MM.1S (cell line): ENCODE measurements at regions not wholly inside any gene's neighbourhood (a gene's known extent, or its start where the extent isn't known, plus 50 kb on each side); places are given as distances from the start of the nearest gene placed in this dataset.

Source experiments
- DNase-seq: peaks from one replicate; pipeline ENCODE4 v3.0.0-alpha.2; 2015
- H2AFZ ChIP-seq: fragments of 300-600 bp; sonication (generic); 2 replicates; pipeline ENCODE4 v1.6.0; 2016; ENCODE audit warnings: antibody characterized with exemption, low read length
- H3F3A ChIP-seq: fragments of 300-600 bp; sonication (generic); 2 replicates; pipeline ENCODE4 v1.6.1; 2016; ENCODE audit warnings: mild to moderate bottlenecking, antibody characterized with exemption, low read length, moderate library complexity, mixed read lengths; ENCODE audit not compliant: insufficient read depth
- H3K27ac ChIP-seq: fragments of 300-600 bp; sonication (generic); 2 replicates; pipeline ENCODE4 v1.5.1; 2016; ENCODE audit warnings: mild to moderate bottlenecking, low read length
- H3K27me3 ChIP-seq: fragments of 300-600 bp; sonication (generic); replicated peaks from 2 replicates; pipeline ENCODE4 v1.6.0; 2016; ENCODE audit warnings: low read length; ENCODE audit not compliant: insufficient read depth
- H3K36me3 ChIP-seq: fragments of 300-600 bp; sonication (generic); replicated peaks from 2 replicates; pipeline ENCODE4 v1.6.1; 2016; ENCODE audit warnings: mild to moderate bottlenecking, low read length, mixed read lengths; ENCODE audit not compliant: insufficient read depth
- H3K4me1 ChIP-seq: fragments of 300-600 bp; sonication (generic); 2 replicates; pipeline ENCODE4 v1.6.1; 2016; ENCODE audit warnings: low read length, mixed read lengths
- H3K4me2 ChIP-seq: fragments of 300-600 bp; sonication (generic); 2 replicates; pipeline ENCODE4 v1.6.0; 2016; ENCODE audit warnings: low read depth, low read length
- H3K4me3 ChIP-seq: fragments of 300-600 bp; sonication (generic); 2 replicates; pipeline ENCODE4 v1.5.1; 2016; ENCODE audit warnings: low read length, mixed read lengths
- H3K79me2 ChIP-seq: fragments of 300-600 bp; sonication (generic); 2 replicates; pipeline ENCODE4 v1.6.1; 2016; ENCODE audit warnings: mixed run types, low read length, mixed read lengths
- H3K9ac ChIP-seq: fragments of 300-600 bp; sonication (generic); 2 replicates; pipeline ENCODE4 v1.6.1; 2016; ENCODE audit warnings: low read length, mixed read lengths
- H3K9me2 ChIP-seq: fragments of 300-600 bp; sonication (generic); replicated peaks from 2 replicates; pipeline ENCODE4 v1.6.1; 2016; ENCODE audit warnings: mild to moderate bottlenecking, low read length, mixed read lengths; ENCODE audit not compliant: insufficient read depth
- H3K9me3 ChIP-seq: fragments of 300-600 bp; sonication (generic); replicated peaks from 2 replicates; pipeline ENCODE4 v1.6.1; 2016; ENCODE audit warnings: mild to moderate bottlenecking, low read length, mixed read lengths; ENCODE audit not compliant: insufficient read depth
- H4K20me1 ChIP-seq: fragments of 300-600 bp; sonication (generic); 2 replicates; pipeline ENCODE4 v1.6.1; 2016; ENCODE audit warnings: mild to moderate bottlenecking, low read length, moderate library complexity, mixed read lengths; ENCODE audit not compliant: insufficient read depth
- CTCF ChIP-seq: fragments of 300-600 bp; sonication (generic); IDR thresholded peaks from 2 replicates; pipeline ENCODE4 v1.5.1; 2016; ENCODE audit warnings: antibody characterized with exemption, low read length, mixed read lengths
- EZH2 ChIP-seq: fragments of 300-600 bp; sonication (generic); optimal IDR thresholded peaks from 2 replicates; pipeline ENCODE3; 2017; ENCODE audit warnings: low read depth, mild to moderate bottlenecking, antibody characterized with exemption, low read length, mixed read lengths
- EZH2phosphoT487 ChIP-seq: fragments of 300-600 bp; sonication (generic); IDR thresholded peaks from 2 replicates; pipeline ENCODE4 v1.6.1; 2018; ENCODE audit warnings: antibody characterized with exemption, low read length

- no peaks in the 10 kb centered on the region for H4K20me1 ChIP-seq
- H3K4me2 ChIP-seq: no peak overlapping the region
- H3K27me3 ChIP-seq: no peaks in the 10 kb centered on the region
- H3K27ac ChIP-seq: no peak overlapping the region
- H3K36me3 ChIP-seq: no peaks in the 10 kb centered on the region
- no peak overlapping the region for H2AFZ ChIP-seq
- no peaks in the 10 kb centered on the region for H3K4me1 ChIP-seq
- DNase-seq: no peak
- no peaks in the 10 kb centered on the region for H3K79me2 ChIP-seq
- no peak overlapping the region for H3K4me3 ChIP-seq
- no peak for TF ChIP-seq CTCF
- no peak for TF ChIP-seq EZH2phosphoT487
- TF ChIP-seq EZH2: no peak
- H3K9me3 ChIP-seq: no peaks in the 10 kb centered on the region
- H3F3A ChIP-seq: no peaks in the 10 kb centered on the region
- H3K9me2 ChIP-seq: no peaks in the 10 kb centered on the region
- H3K9ac ChIP-seq: no peak overlapping the region
Observed at GRCh38 chr6:166743406-166744222, 116.6 kb upstream of the RPS6KA2 start.

GRCh38 chr6:166742981-166743380 lies 115.9 kb upstream of the RPS6KA2 start:
- TF ChIP-seq EZH2phosphoT487: no peak
- TF ChIP-seq EZH2: no peak
- TF ChIP-seq CTCF: no peak
- Histone ChIP-seq H3K4me2 (no peak overlapping the region), H3K4me3 (no peak overlapping the region), H3K27me3 (no peaks in the 10 kb centered on the region), H3K9me2 (no peaks in the 10 kb centered on the region), H3K9ac (no peak overlapping the region), H3K36me3 (no peaks in the 10 kb centered on the region), H3K79me2 (no peaks in the 10 kb centered on the region), H3K4me1 (no peaks in the 10 kb centered on the region), H3F3A (no peaks in the 10 kb centered on the region), H2AFZ (no peak overlapping the region), H3K27ac (no peak overlapping the region), H4K20me1 (no peaks in the 10 kb centered on the region), H3K9me3 (no peaks in the 10 kb centered on the region)
- no peak for DNase-seq

GRCh38 chr6:166739976-166740318 lies 112.9 kb upstream of the RPS6KA2 start:
- Histone ChIP-seq H3K4me3 (no peak overlapping the region), H2AFZ (no peak overlapping the region), H3K27me3 (no peaks in the 10 kb centered on the region), H3K27ac (no peak overlapping the region), H3K9me3 (no peaks in the 10 kb centered on the region), H3K4me2 (no peak overlapping the region), H3F3A (no peaks in the 10 kb centered on the region), H3K79me2 (no peaks in the 10 kb centered on the region), H3K36me3 (no peaks in the 10 kb centered on the region), H3K9ac (no peak overlapping the region), H3K4me1 (no peaks in the 10 kb centered on the region), H3K9me2 (no peaks in the 10 kb centered on the region), H4K20me1 (no peaks in the 10 kb centered on the region)
- no peak for TF ChIP-seq EZH2
- TF ChIP-seq EZH2phosphoT487: no peak
- TF ChIP-seq CTCF: no peak
- DNase-seq: no peak
